Retinal pigment epithelial cell (primary cell): ENCODE measurements at regions not wholly inside any gene's neighbourhood (a gene's known extent, or its start where the extent isn't known, plus 50 kb on each side); places are given as distances from the start of the nearest gene placed in this dataset.

Source experiments
- DNase-seq: peaks from one replicate; pipeline ENCODE4 v3.0.0-alpha.2; 2010; ENCODE audit warnings: low read depth
- H3K4me3 ChIP-seq: 2 replicates; pipeline ENCODE4 v1.5.1; 2011; ENCODE audit warnings: mild to moderate bottlenecking, low read length, control low read depth, moderate library complexity
- CTCF ChIP-seq: conservative IDR thresholded peaks from 2 replicates; pipeline ENCODE4 v1.5.1; 2011; ENCODE audit warnings: low read depth, low read length, control low read depth, inconsistent platforms

GRCh38 chr7:52691257-52691656 is 344.2 kb upstream of the POM121L12 start:
- H3K4me3 ChIP-seq = no peak overlapping the region
- no peak for TF ChIP-seq CTCF
- DNase-seq = no peak

- no peak for TF ChIP-seq CTCF
- DNase-seq = no peak
- no peak overlapping the region for H3K4me3 ChIP-seq
Measured at GRCh38 chr7:52689912-52690311, 345.5 kb upstream of the POM121L12 start.

- no peak overlapping the region for H3K4me3 ChIP-seq
- DNase-seq = no peak
- TF ChIP-seq CTCF = no peak
Measured at GRCh38 chr7:52685333-52685732, 350.1 kb upstream of the POM121L12 start.

- DNase-seq = no peak
- no peak for TF ChIP-seq CTCF
- no peak overlapping the region for H3K4me3 ChIP-seq
Measured at GRCh38 chr7:52684388-52684787, 351.0 kb upstream of the POM121L12 start.

- no peak for DNase-seq
- TF ChIP-seq CTCF = no peak
- H3K4me3 ChIP-seq = no peak overlapping the region
Measured at GRCh38 chr7:52682993-52683392, 352.4 kb upstream of the POM121L12 start.

GRCh38 chr7:52670608-52671225 is 364.7 kb upstream of the POM121L12 start:
- H3K4me3 ChIP-seq = no peak overlapping the region
- no peak for TF ChIP-seq CTCF
- DNase-seq = no peak

GRCh38 chr7:52669031-52669430 is 366.4 kb upstream of the POM121L12 start:
- TF ChIP-seq CTCF = no peak
- no peak overlapping the region for H3K4me3 ChIP-seq
- no peak for DNase-seq
